Sigmoid colon (tissue), 6 donors: ENCODE measurements at regions not wholly inside any gene's neighbourhood (a gene's known extent, or its start where the extent isn't known, plus 50 kb on each side); places are given as distances from the start of the nearest gene placed in this dataset.
"Not testable (repeated sequence)": the region's sequence is repeated elsewhere in the genome, so short reads cannot be mapped to it uniquely, and the experiment has no call there.

Experiments used
- DNase-seq: peaks from one replicate; pipeline ENCODE4 v3.0.0-alpha.2; 2019
- H3K27ac ChIP-seq, 4 donors: fragments of 200-600 bp; sonication (generic); one replicate each; pipeline ENCODE4 v1.5.1; 2016 to 2019; ENCODE audit warnings: mild to moderate bottlenecking in 1 of 4
- H3K27me3 ChIP-seq, 3 donors: fragments of 200-600 bp; sonication (generic); one replicate each; pipeline ENCODE4 v1.5.1; 2019; ENCODE audit warnings: mild to moderate bottlenecking in 1 of 3
- H3K36me3 ChIP-seq, 4 donors: fragments of 200-600 bp; sonication (generic); one replicate each; pipeline ENCODE4 v1.5.1; 2016 to 2019
- H3K4me1 ChIP-seq, 4 donors: fragments of 200-600 bp; sonication (generic); one replicate each; pipeline ENCODE4 v1.5.1; 2017 to 2019
- H3K4me3 ChIP-seq, 4 donors: fragments of 200-600 bp; sonication (generic); one replicate each; pipeline ENCODE4 v1.5.1; 2017 to 2019; ENCODE audit warnings: mild to moderate bottlenecking in 2 of 4, moderate library complexity in 1 of 4
- H3K9me3 ChIP-seq, 4 donors: fragments of 200-600 bp in 3 of 4; sonication (generic) in 3 of 4; one replicate each; pipeline versions ENCODE4 v1.5.1 to v1.6.1; 2013 to 2019
- EP300 ChIP-seq, 4 donors: sonication (generic); formaldehyde crosslinking; IDR thresholded peaks; one replicate each; pipeline ENCODE4 v1.6.1; 2017; ENCODE audit warnings: antibody characterized with exemption in 4 of 4
- POLR2A ChIP-seq, 2 donors: fragments of 450-650 bp; IDR thresholded peaks; one replicate each; pipeline ENCODE4 v1.6.1; 2016; ENCODE audit warnings: antibody characterized with exemption in 2 of 2, mild to moderate bottlenecking in 2 of 2, moderate library complexity in 2 of 2
- POLR2AphosphoS5 ChIP-seq, 4 donors: sonication (generic); formaldehyde crosslinking; IDR thresholded peaks; one replicate each; pipeline ENCODE4 v1.6.1; 2017; ENCODE audit warnings: antibody characterized with exemption in 4 of 4
- WGBS, 2 donors: extraction: QIAGEN DNeasy Blood & Tissue Kit; methylation state at CpG; one replicate each; pipeline ENCODE4 v1.1.7; 2013; 5-methylcytosine and 5-hydroxymethylcytosine counted together
- intact Hi-C: fragments of 100-400 bp; cut with DNase I; formaldehyde crosslinking; loops from one replicate; pipeline ENCODE4 v1.15.1; 2023
- TF ChIP-seq, protein P1 (sequence below), 4 experiments: fragments of 450-650 bp in 3 of 4; fragments of 200-600 bp in 1 of 4; IDR thresholded peaks; one replicate each; pipeline ENCODE4 v1.5.1; 2016 to 2019; ENCODE audit warnings: antibody characterized with exemption in 4 of 4, mild to moderate bottlenecking in 3 of 4, moderate library complexity in 2 of 4
- donor health status: healthy with polysubstance abuse.
- donor health status: healthy.

DNA sequence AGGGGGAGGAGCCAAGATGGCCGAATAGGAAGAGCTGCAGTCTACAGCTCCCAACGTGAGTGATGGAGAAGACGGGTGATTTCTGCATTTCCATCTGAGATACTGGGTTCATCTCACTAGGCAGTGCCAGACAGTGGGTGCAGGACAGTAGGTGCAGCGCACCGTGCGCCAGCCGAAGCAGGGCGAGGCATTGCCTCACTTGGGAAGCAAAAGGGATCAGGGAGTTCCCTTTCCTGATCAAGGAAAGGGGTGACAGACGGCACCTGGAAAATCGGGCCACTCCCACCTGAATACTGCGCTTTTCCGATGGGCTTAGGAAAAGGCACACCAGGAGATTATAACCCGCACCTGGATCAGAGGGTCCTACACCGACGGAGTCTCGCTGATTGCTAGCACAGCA, 121.1 kb upstream of the SESTD1 start:
- DNase-seq, intact Hi-C loops, H3K4me3 ChIP-seq, H3K9me3 ChIP-seq, H3K4me1 ChIP-seq, H3K27ac ChIP-seq, H3K36me3 ChIP-seq, H3K27me3 ChIP-seq: not testable (repeated sequence)
- WGBS, 2 donors: 94 to 95% methylated on average over 16 of the region's 16 CpGs

DNA sequence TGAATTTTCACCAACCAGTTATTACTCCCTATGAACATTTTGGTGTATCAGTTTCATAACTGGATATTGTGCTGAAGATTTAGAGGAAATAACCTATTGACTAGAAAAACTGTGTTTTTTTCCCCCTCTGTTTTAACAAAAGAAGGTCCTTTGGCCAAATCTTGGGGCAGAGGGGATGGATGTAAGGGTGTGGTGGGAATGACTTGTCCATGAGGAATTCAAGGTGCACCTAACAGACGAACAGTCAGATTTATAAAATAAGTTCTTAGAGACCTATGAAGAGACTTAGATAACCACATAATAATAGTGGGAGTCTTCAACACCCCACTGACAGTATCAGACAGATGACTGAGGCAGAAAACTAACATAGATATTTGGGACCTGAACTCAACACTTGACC, 119.3 kb upstream of the SESTD1 start:
- H3K27ac ChIP-seq: no peak overlapping the region
- H3K4me3 ChIP-seq: no peak overlapping the region
- DNase-seq: no peak
- no peak for TF ChIP-seq EP300 (IDR thresholded peaks at IDR 0.05)
- TF ChIP-seq POLR2A (IDR thresholded peaks at IDR 0.05): no peak
- TF ChIP-seq POLR2AphosphoS5 (IDR thresholded peaks at IDR 0.05): no peak
- TF ChIP-seq, protein P1, sequence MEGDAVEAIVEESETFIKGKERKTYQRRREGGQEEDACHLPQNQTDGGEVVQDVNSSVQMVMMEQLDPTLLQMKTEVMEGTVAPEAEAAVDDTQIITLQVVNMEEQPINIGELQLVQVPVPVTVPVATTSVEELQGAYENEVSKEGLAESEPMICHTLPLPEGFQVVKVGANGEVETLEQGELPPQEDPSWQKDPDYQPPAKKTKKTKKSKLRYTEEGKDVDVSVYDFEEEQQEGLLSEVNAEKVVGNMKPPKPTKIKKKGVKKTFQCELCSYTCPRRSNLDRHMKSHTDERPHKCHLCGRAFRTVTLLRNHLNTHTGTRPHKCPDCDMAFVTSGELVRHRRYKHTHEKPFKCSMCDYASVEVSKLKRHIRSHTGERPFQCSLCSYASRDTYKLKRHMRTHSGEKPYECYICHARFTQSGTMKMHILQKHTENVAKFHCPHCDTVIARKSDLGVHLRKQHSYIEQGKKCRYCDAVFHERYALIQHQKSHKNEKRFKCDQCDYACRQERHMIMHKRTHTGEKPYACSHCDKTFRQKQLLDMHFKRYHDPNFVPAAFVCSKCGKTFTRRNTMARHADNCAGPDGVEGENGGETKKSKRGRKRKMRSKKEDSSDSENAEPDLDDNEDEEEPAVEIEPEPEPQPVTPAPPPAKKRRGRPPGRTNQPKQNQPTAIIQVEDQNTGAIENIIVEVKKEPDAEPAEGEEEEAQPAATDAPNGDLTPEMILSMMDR (IDR thresholded peaks at IDR 0.05): no peak
- no peaks in the 10 kb centered on the region for H3K36me3 ChIP-seq
- no peaks in the 10 kb centered on the region for H3K4me1 ChIP-seq
- H3K9me3 ChIP-seq: no peaks in the 10 kb centered on the region
- no peaks in the 10 kb centered on the region for H3K27me3 ChIP-seq
- WGBS, 2 donors: 72 to 88% methylated on average over 1 of the region's 1 CpG
- intact Hi-C loops: no loop called here

DNA sequence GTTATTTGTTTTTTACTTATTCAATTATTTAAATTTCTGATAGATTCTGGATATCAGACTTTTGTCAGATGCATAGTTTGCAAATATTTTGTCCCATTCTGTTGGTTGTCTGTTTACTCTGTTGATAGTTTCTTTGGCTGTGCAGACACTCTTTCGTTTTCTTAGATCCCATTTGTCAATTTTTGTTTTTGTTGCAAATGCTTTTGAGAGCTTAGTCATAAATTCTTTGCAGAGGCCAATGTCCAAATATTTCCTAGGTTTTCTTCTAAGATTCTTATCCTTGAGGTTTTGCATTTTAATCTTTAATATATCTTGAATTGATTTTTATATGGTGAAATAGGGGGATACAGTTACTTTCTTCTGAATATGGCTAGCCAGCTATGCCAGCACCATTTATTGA, 112.7 kb upstream of the SESTD1 start:
- whole genome bisulfite sequencing, 2 donors: 37 to 58% methylated on average over 1 of the region's 1 CpG
- TF ChIP-seq, protein P1 (IDR thresholded peaks at IDR 0.05): no peak
- TF ChIP-seq POLR2AphosphoS5 (IDR thresholded peaks at IDR 0.05) (no peak), POLR2A (IDR thresholded peaks at IDR 0.05) (no peak), EP300 (IDR thresholded peaks at IDR 0.05) (no peak)
- Histone ChIP-seq H3K36me3 (no peaks in the 10 kb centered on the region), H3K4me1 (no peaks in the 10 kb centered on the region), H3K9me3 (no peaks in the 10 kb centered on the region), H3K27me3 (no peaks in the 10 kb centered on the region), H3K27ac (no peak overlapping the region), H3K4me3 (no peak overlapping the region)
- no peak for DNase-seq
- intact Hi-C loops: no loop called here

DNA sequence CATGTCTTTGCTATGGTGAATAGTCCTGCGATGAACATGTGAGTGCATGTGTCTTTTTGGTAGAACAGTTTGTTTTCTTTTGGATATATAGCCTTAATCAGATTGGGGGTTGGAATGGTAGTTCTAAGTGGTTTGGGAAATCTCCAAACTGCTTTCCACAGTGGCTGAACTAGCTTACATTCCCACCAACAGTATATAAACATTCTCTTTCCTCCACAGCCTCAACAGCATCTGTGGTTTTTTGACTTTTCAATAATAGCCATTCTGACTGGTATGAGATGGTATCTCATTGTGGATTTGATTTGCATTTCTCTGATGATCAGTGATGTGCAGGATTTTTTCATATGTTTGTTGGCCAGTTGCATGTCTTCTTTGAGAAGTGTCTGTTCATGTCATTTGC, 112.2 kb upstream of the SESTD1 start:
- TF ChIP-seq, protein P1 (IDR thresholded peaks at IDR 0.05): no peak
- 85 to 90% methylated on average over 1 of the region's 1 CpG for WGBS, 2 donors
- intact Hi-C loops: no loop called here

DNA sequence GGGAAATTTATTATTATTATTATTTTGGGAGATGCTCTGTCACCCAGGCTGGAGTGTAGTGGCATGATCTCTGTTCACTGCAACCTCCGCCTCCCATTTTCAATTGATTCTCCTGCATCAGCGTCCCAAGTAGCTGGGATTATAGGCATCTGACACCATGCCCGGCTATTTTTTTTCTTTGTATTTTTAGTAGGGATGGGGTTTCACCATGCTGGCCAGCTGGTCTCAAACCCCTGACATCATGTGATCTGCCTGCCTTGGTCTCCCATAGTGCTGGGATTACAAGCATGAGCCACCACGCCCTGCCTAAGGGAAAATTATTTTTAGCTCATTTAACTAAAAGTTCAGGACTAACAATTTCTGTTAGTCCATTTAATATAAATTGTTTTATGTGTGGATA, 109.2 kb upstream of the SESTD1 start:
- H3K4me3 ChIP-seq: no peak overlapping the region
- 91% methylated on average over 4 of the region's 4 CpGs for WGBS, 2 donors
- no peak for TF ChIP-seq POLR2AphosphoS5 (IDR thresholded peaks at IDR 0.05)
- no peak for TF ChIP-seq POLR2A (IDR thresholded peaks at IDR 0.05)
- TF ChIP-seq EP300 (IDR thresholded peaks at IDR 0.05): no peak
- TF ChIP-seq, protein P1 (IDR thresholded peaks at IDR 0.05): no peak
- DNase-seq: no peak
- H3K9me3 ChIP-seq: no peaks in the 10 kb centered on the region
- intact Hi-C loops: no loop called here
- H3K27me3 ChIP-seq: no peaks in the 10 kb centered on the region
- no peaks in the 10 kb centered on the region for H3K36me3 ChIP-seq
- H3K27ac ChIP-seq: no peak overlapping the region
- no peaks in the 10 kb centered on the region for H3K4me1 ChIP-seq

More for the DNA sequence above, 112.2 kb upstream of the SESTD1 start:
- Histone ChIP-seq H3K4me3 (no peak overlapping the region), H3K27ac (no peak overlapping the region), H3K27me3 (no peaks in the 10 kb centered on the region), H3K9me3 (no peaks in the 10 kb centered on the region), H3K4me1 (no peaks in the 10 kb centered on the region), H3K36me3 (no peaks in the 10 kb centered on the region)
- DNase-seq: no peak

DNA sequence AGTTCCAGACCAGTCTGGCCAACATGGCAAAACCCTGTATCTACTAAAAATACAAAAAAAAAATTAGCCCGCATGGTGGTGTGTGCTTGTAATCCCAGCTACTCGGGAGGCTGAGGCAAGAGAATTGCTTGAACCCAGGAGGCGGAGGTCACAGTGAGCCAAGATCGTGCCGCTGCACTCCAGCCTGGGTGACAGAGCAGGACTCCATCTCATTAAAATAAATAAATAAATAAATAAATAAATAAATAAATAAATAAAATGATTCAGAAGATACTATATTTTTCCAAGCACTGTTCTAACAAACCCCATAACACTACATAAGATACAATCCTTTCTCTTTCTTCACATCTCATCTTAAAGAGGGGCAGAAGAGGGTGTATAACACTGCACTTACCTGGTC, 100.9 kb upstream of the SESTD1 start:
- H3K27ac ChIP-seq, H3K4me1 ChIP-seq, DNase-seq, intact Hi-C loops, H3K27me3 ChIP-seq, H3K4me3 ChIP-seq, H3K36me3 ChIP-seq, H3K9me3 ChIP-seq: not testable (repeated sequence)
- 95 to 96% methylated on average over 5 of the region's 5 CpGs for WGBS, 2 donors
